ENCODE measurements at regions not wholly inside any gene's neighbourhood (a gene's known extent, or its start where the extent isn't known, plus 50 kb on each side); places are given as distances from the start of the nearest gene placed in this dataset.

- TF ChIP-seq CTCF (conservative IDR thresholded peaks at IDR 0.05) (no peak), ZFX (IDR thresholded peaks at IDR 0.05) (no peak)
Observed at GRCh38 chr13:53269634-53270033, 241.0 kb downstream of the OLFM4 start.
